ENCODE measurements at regions not wholly inside any gene's neighbourhood (a gene's known extent, or its start where the extent isn't known, plus 50 kb on each side); places are given as distances from the start of the nearest gene placed in this dataset.

DNA sequence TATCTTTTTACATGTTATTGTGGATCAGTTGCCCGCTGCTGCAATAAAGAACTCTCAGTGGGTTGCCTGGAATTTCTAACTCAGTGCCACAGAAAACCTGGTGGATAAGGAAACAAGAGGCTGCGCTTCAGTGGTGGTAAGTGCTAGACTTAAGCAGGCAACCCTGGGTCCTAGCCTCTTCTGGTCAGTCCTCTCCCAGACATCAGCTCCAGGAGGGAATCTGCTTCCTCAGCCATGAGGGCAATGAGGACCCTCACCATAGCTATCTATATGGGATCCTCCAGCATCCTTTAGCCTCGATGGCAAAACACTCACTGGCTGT lies 490.7 kb upstream of the SULF2 start:
- TF ChIP-seq DPF2 (IDR thresholded peaks at IDR 0.05) (no peak), POLR2A (IDR thresholded peaks at IDR 0.05; ENCODE audit: low read depth, low read length) (no peak), POLR2AphosphoS5 (IDR thresholded peaks at IDR 0.05; ENCODE audit: low read length) (no peak), NR2C2 (IDR thresholded peaks at IDR 0.05; ENCODE audit: borderline replicate concordance, control insufficient read depth, insufficient read length, low read depth) (no peak), EZH2 (IDR thresholded peaks at IDR 0.05; ENCODE audit: borderline replicate concordance, control insufficient read depth, low read depth, low read length) (no peak), ZNF384 (IDR thresholded peaks at IDR 0.05; ENCODE audit: borderline replicate concordance, low read depth, low read length) (no peak), SREBF2 (IDR thresholded peaks at IDR 0.05; ENCODE audit: low read length) (no peak), SIN3A (IDR thresholded peaks at IDR 0.05; ENCODE audit: low read depth, low read length) (no peak), GABPA (IDR thresholded peaks at IDR 0.05; ENCODE audit: low read depth) (no peak), KDM1A (IDR thresholded peaks at IDR 0.05; ENCODE audit: borderline replicate concordance) (no peak)
- TF ChIP-seq, protein P1, sequence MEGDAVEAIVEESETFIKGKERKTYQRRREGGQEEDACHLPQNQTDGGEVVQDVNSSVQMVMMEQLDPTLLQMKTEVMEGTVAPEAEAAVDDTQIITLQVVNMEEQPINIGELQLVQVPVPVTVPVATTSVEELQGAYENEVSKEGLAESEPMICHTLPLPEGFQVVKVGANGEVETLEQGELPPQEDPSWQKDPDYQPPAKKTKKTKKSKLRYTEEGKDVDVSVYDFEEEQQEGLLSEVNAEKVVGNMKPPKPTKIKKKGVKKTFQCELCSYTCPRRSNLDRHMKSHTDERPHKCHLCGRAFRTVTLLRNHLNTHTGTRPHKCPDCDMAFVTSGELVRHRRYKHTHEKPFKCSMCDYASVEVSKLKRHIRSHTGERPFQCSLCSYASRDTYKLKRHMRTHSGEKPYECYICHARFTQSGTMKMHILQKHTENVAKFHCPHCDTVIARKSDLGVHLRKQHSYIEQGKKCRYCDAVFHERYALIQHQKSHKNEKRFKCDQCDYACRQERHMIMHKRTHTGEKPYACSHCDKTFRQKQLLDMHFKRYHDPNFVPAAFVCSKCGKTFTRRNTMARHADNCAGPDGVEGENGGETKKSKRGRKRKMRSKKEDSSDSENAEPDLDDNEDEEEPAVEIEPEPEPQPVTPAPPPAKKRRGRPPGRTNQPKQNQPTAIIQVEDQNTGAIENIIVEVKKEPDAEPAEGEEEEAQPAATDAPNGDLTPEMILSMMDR (IDR thresholded peaks at IDR 0.05 in 2 of 3, conservative IDR thresholded peaks at IDR 0.05 in 1 of 3; ENCODE audit: control insufficient read depth in 2 of 3, extremely low read depth in 1 of 3, insufficient read depth in 1 of 3, low read depth in 3 of 3, low read length in 3 of 3) = no peak
- TF ChIP-seq, protein P2, sequence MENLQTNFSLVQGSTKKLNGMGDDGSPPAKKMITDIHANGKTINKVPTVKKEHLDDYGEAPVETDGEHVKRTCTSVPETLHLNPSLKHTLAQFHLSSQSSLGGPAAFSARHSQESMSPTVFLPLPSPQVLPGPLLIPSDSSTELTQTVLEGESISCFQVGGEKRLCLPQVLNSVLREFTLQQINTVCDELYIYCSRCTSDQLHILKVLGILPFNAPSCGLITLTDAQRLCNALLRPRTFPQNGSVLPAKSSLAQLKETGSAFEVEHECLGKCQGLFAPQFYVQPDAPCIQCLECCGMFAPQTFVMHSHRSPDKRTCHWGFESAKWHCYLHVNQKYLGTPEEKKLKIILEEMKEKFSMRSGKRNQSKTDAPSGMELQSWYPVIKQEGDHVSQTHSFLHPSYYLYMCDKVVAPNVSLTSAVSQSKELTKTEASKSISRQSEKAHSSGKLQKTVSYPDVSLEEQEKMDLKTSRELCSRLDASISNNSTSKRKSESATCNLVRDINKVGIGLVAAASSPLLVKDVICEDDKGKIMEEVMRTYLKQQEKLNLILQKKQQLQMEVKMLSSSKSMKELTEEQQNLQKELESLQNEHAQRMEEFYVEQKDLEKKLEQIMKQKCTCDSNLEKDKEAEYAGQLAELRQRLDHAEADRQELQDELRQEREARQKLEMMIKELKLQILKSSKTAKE (IDR thresholded peaks at IDR 0.05; ENCODE audit: low read depth, poor library complexity, severe bottlenecking) = no peak
- TF ChIP-seq, protein P3, sequence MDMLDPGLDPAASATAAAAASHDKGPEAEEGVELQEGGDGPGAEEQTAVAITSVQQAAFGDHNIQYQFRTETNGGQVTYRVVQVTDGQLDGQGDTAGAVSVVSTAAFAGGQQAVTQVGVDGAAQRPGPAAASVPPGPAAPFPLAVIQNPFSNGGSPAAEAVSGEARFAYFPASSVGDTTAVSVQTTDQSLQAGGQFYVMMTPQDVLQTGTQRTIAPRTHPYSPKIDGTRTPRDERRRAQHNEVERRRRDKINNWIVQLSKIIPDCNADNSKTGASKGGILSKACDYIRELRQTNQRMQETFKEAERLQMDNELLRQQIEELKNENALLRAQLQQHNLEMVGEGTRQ (IDR thresholded peaks at IDR 0.05; ENCODE audit: borderline replicate concordance, low read depth, low read length) = no peak
